Hepatocyte (in vitro differentiated cells): ENCODE measurements at regions not wholly inside any gene's neighbourhood (a gene's known extent, or its start where the extent isn't known, plus 50 kb on each side); places are given as distances from the start of the nearest gene placed in this dataset.

Experiments used
- CTCF ChIP-seq: fragments of 200-600 bp; sonication (generic); IDR thresholded peaks from 2 replicates; pipeline ENCODE4 v1.5.1; 2016; ENCODE audit warnings: antibody characterized with exemption, mild to moderate bottlenecking; ENCODE audit not compliant: poor library complexity
- EZH2 ChIP-seq: fragments of 200-600 bp; sonication (generic); IDR thresholded peaks from 2 replicates; pipeline ENCODE4 v1.6.1; 2016; ENCODE audit warnings: antibody characterized with exemption, mild to moderate bottlenecking, borderline replicate concordance
- EZH2phosphoT487 ChIP-seq: fragments of 200-600 bp; sonication (generic); IDR thresholded peaks from one replicate; pipeline ENCODE4 v1.6.1; 2018; ENCODE audit warnings: antibody characterized with exemption, mild to moderate bottlenecking, low read depth, moderate library complexity; ENCODE audit not compliant: unreplicated experiment, severe bottlenecking

- TF ChIP-seq CTCF (no peak), EZH2 (no peak), EZH2phosphoT487 (no peak)
These were observed 380.3 kb upstream of the ARID1B start for GRCh38 chr6:156396791-156397418.
